Femur (tissue), 1 donor: ENCODE measurements at regions not wholly inside any gene's neighbourhood (a gene's known extent, or its start where the extent isn't known, plus 50 kb on each side); places are given as distances from the start of the nearest gene placed in this dataset.
"Not testable (repeated sequence)": the region's sequence is repeated elsewhere in the genome, so short reads cannot be mapped to it uniquely, and the experiment has no call there.

Source experiments
- DNase-seq: peaks from one replicate; pipeline ENCODE4 v3.0.0-alpha.2; 2017

DNA sequence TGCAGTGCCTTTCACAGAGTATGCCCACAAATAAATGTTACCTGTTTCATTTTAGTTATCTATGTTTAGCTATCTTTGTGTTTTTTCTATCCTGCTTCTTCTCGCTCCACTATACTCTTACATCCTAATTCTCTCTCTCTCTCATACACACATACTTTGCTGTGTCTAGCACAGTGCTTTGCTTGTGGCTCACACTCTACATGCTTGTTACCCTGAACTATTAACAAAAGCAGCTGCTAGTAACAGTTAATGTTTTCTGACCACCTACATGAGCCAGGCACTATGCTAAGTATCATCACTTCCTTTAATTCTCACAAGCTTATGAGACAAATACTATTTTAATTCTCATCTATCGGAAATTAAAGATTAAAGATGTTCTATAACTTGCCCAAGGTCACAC, 390.5 kb upstream of the HNRNPA3 start:
- no peak for DNase-seq

DNA sequence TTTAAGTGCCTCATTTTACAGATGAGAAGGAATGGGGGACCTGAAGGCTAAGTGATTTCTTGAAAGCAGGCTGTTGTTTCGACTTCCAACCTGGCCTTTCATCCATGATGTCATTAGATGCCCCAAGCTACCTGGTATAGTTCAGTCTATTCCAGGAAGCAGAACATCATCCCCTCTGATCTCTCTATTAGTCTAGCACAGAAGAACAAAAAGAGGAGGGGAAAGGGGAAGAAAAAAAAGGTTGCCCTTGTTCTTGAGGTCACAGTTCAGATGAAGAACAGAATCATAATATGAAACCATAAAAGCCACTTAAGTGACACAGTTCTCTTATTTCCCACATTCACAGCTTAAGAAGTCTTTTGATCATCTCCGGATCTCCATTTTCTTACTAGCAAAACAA, 386.2 kb upstream of the HNRNPA3 start:
- no peak for DNase-seq

DNA sequence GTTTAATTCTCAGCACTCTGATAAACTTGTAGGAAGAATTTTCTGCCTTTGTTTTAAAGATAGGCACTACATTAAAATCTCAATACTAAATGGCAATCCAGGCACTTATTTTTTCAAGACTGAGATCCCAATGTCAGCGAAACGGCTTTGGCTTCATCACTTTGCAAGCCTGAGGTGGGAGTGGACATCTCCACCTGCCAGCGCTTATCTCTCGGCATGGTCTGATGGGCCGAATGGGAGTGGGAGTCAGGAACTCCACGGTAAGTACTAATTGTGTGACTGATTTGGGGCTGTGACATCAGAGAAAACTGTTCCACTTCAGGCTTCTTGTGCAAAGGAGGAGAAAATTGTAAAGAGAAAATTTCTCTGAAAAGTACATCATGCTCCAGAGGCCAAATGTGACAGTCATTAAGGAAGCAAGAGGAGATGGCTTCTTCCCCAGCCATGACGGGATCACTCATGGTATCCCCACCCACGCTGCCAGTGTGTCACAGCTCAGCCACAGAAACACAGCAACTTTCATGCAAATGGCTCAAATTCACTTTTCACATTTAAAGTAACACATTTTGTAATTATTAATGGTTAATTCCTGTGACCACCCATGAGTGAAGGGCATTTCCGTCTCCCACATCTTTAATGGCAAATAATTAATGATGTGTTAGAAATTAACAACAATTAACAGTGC, 385.5 kb upstream of the HNRNPA3 start:
- no peak for DNase-seq

DNA sequence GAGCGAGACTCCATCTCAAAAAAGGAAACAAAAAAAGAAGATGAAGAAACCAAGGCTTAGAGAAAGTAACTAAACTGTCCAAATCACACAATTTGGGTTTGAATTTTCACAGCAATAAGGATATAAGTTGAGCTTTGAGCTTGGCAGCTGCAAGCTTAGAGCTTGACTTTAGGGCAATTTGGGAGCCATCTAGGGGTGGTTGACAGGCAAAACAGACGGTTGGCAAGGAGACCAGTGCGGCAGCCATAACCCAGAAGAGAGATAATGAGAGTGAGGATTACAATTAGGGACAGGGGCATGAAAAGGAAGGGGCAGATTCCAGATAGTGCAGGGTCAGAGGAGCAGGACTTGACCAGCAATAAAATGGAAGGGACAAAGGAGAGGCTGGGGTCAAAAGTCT, 382.2 kb upstream of the HNRNPA3 start:
- DNase-seq: no peak

DNA sequence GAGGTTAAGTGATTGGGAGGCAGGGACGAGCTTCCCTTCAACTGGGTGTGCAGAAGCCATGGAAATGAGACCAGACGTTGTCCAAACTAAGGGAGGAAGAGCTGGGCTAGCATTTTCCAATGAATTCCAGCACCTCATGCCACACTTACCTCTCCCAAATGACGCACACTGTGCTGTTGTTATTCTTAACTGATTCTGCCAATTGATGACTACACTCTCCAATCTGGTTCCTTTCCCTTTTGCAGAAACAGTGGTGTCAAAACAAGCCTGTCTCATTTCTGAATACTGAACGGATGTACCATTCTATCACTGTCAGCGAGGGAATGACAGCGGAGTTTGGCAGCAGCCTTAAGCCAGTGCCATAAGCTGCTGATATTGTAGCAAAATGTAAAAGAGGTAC, 380.5 kb upstream of the HNRNPA3 start:
- DNase-seq: no peak

DNA sequence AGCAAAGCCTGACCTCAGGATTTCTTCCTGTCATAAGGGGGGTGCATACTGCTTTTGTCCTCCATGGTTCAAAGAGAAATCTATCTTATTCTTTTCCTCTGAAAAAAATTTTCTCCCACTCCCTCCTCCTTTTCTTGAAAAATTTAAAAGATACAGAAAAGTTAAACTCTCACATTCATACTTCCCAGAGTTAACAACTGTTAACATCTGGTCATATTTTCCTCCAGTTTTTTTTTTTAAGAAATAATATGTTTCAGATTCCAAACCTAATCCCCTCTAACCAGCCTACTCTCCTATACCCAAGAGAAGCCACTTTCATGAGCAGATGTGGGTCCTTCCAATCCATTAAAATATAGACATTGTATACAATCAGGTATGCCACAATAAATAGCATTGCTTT, 378.9 kb upstream of the HNRNPA3 start:
- no peak for DNase-seq

DNA sequence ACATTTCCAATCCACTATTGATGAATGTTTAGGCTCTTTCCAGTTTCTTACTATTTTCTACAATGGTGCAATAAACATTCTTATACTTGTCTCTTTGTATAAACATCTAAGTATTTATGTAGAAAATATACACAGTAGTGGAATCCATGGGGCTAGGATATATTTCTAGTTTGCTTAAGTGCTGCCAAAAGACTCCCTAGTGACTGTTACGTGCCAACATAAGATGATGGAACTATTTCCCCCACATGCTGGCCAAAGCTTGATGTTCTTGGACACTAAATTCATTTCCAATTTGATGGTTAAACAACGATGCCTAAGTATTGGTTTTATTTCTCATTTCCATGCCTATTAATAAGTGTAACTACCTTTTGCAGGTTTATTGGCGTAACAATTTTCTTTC, 378.4 kb upstream of the HNRNPA3 start:
- DNase-seq: no peak

DNA sequence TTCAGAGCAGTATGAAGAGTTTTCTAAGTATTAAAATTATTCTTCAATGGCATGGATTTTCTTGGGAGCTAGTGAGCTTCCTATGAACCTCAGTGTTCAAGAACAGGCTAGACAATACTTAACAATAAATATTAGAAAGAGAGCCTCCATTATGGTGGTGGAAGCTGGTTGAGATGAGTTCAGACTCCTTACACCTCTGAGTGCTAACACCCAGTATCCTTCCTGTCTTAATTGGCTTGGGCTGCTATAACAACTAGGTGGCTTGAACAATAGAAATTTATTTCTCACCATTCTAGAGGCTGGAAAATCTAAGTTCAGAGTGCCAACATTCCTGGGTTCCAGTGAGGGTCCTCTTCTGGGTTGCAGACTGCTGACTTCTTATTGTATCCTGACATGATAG, 369.4 kb upstream of the HNRNPA3 start:
- DNase-seq: no peak

DNA sequence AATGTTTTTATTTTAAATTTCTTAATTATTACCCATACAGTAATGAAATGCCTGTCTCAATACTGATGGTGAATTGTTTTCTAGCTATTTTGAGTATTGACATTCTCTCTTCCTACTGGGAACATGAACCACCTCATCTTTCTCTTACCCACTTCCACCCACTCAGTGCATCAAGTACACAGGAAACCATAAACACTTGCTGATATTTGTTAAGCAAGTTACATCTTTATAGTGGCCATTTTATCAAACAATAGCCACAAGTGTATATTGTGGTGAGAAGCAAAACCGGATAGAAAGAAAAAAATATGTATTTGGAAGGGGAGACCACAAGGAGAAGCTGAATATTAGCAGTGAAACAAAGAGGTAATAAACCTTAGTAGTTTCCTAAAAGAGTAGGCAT, 368.1 kb upstream of the HNRNPA3 start:
- DNase-seq: no peak

DNA sequence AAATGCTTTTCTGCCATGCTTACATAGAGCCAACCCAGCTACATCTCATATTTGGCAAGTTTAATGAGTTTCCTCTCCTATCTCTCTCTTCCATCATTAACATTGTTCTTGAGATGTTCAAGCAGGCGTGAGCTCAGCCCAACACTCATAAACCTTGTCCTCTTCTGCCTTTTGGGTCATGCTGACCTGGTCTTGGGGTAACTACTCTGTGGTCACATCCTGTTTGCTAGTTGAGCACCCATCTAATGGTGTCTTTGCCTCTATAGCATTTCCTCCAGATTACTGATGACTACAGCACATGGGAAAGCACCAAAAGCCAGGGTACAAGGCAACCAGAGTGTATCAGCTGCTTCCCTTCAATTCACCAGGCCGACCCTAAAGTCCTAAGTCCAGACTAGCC, 366.9 kb upstream of the HNRNPA3 start:
- no peak for DNase-seq

DNA sequence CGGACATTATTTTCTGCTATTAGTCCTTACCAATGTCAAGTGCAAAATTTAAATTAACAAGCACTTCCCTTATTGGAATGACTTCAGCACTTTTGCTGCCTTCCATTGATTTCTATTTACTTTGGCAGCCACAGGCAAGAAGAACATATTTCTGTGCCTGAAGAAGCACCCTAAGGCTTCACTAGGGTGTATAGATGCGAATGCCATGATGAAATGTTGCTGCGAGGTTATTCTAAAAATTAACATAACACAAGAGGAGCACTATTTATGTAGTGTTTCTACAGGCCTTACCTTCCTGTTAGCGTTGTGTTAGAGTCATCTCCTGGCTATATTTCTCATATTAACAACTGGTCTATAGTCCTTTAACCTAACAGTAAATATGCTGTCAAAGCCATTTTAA, 365.0 kb upstream of the HNRNPA3 start:
- DNase-seq: no peak

DNA sequence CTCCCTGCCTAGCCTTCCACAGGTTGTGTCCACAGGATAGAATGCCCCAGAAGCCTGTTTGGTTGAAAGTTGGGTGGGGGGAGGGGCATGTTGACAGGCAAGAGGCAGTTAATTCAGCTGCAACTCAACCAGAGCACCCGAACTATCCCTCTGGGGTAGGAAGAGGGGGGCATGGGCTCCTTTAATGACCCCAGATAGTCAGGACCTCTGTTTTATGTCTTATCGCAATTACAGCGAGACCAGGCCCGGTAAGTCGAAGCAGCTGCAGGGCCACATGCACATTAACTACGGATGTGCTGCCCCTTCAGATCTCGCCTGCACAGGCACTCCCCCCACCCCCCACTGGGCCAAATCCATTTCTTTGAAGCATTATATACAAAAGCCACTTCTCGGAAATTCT, 363.8 kb upstream of the HNRNPA3 start:
- no peak for DNase-seq

DNA sequence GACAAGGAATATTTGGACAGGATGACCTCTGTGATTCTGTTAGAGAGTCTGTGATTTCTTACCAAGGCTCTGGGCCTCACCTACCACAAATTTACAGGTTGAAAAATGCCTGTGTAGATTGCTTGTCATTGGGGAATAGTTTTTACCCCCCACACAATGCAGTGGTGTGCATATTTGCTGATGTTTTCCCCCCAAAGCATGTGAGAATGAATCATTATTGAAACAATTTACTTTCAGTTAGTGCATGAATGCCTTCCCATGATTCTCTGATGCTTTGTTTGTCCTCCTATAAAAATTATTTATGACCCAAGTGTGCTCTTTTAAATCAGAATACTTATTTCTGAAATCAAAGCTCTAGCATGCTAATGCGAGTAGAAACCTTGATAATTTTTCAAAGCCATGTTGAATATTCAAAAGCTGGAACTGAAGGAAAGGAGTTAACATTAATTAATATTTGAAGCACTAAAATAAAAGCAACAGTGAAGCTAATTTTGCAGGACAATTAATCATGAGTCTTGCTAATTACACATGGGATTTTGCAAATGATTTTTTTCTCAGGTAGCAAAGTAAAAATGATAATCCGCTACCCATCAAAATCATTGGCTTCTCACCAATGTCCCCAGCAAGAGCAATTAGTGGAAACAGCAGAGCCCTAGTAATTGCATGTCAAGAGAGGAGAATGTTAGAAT, 361.2 kb upstream of the HNRNPA3 start:
- DNase-seq: no peak

DNA sequence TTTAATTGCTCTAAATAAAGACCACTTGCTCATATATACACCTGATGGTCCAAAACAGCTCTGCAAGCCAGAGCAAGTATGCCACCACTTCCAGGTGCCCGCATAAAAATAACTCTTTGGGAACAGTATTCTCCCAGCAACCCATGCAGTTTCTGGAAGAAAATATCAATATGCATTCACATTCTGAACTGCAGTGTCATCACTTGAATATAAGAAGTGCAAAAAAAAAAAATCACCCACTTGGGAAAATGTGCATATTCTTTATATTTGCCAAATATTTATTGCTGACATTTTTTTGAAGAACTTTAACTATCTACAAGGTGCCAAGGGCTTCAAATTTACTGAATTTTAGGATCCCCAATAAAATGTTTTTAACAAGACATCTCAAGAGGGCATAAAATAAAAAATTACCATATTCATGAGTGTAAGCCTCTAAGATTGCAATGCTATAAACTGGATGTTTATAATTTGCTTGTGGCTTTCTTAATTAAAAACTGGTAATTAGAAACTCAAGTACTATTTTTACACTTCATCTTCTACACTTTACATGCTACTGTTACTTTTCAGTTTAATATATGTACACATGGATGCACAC, 360.6 kb upstream of the HNRNPA3 start:
- DNase-seq: no peak

DNA sequence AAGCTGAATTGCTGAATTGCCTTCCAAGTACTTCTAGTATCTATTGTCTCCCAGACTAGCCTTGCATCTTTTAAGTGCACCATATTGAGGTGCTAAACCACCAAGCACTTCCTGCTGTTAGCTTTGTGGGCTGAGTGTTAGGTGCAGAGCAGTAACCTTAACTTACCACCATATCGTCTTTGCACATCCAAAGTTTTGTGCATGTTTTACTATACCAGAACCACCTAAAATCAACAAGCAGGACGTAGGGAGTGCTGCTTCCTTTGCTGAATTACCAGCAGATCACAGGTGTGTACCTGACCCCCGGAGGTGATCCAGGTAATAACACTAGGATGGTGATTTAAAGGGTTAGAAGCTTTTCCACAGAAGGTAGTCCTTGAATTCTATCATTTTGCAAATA, 359.9 kb upstream of the HNRNPA3 start:
- no peak for DNase-seq

DNA sequence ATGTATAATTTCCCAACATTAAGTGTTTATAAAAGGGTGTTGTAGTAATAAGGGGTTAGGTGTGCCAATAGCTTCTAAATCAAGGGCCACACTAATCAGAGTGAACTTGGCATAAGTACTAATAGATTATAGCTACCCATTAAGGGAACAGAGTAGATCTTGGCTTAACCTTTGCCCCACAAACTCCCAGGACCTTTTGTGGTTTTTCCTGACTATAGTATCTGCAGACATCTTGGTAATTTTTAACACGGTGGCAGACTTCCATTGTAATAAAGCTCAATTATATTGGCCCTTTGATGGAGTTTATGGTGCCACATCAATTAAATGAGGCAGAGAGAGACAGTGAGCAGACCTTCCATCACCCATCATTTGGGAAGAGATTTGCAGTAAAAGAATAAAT, 358.5 kb upstream of the HNRNPA3 start:
- no peak for DNase-seq

DNA sequence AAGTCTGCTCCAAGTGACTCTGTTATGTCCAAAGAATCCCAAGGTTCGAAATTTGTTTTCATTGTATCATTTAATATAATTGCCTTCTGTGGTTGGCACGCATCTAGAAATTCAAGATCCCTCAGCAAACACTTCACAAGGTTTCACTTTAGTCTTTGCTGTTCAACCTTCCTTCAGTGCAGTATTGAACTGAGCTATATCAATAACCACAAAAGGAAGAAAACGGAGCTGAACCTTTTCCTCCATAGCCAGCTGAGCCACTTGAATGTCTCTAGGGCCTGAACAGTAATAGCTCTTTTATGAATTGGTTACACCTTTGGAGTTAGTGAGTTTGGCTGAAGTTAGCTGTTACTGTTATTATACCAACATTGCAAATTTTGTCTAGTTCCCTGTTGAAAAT, 357.7 kb upstream of the HNRNPA3 start:
- no peak for DNase-seq

DNA sequence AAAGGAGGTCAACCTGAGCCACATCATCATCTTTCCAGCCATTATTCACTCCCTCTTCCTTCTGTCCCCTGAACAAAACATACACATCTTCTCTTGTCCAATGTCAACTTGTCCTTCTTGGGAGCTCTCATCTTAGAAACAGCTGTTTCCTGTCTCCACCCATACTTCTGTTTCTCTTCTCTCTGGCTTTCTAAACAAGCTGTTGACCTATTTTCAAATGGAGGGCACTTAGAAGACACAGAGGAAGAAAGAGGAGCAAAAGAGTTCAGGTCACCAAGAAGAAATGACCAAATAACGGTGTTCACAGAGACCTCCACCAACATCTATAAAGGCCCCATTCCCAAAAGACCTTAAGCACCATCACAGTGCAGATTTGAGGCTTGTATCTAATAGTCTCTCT, 355.9 kb upstream of the HNRNPA3 start:
- DNase-seq: no peak

DNA sequence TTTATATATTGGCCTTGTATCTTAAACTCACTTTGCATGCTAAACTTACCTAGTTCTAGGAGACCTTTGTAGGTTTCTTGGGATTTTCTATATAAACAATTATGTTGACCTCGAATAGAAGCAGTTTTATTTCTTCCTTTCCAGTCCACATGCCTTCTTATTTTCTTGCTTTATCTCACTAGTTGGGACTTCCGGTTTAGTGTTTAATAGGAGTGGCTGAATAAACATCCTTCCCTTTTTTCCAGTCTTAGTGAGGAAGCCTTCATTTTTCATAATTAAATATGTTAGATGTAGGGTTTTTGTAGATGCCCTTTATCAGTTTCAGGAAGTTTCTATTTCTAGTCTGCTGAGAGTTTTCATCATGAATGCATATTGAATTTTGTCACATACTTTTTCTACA, 347.3 kb upstream of the HNRNPA3 start:
- DNase-seq: no peak

DNA sequence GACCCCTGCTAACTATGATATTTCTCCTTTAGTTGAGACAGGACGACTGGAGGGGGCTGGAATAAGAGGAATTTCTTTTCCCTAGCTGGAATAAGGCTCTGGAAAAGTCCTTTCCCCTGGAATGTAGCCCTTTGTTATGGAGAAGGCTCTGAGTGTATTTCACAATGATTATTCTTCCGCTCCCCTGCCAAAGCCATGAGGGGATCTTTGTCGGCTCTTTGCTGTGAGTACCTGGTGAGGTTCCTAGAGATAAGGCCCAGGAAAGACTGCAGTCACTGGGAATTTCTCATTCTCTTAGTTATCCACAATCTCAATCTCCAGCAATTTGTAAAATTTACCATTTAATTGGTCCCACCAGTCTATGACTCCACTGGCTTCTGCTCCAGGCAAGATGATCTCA, 340.2 kb upstream of the HNRNPA3 start:
- no peak for DNase-seq

DNA sequence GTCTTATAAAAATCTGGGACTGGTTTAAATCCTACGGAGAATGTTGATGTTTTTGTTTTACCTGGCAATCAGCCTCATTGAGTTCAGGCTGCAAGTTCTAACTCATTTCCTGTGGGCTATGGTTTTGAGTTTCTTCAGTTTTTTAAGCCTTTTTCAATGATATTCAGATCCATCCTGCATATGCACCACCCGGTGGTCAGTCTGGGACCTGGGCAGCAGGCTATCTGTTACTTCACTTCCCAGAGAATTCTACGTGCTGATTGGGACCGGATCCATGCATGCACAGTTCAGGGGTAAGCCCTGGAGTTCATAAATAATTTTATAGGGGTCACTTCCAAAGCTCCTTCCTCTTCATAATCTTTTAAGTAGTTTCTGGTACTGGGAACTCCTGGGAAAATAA, 339.2 kb upstream of the HNRNPA3 start:
- no peak for DNase-seq

DNA sequence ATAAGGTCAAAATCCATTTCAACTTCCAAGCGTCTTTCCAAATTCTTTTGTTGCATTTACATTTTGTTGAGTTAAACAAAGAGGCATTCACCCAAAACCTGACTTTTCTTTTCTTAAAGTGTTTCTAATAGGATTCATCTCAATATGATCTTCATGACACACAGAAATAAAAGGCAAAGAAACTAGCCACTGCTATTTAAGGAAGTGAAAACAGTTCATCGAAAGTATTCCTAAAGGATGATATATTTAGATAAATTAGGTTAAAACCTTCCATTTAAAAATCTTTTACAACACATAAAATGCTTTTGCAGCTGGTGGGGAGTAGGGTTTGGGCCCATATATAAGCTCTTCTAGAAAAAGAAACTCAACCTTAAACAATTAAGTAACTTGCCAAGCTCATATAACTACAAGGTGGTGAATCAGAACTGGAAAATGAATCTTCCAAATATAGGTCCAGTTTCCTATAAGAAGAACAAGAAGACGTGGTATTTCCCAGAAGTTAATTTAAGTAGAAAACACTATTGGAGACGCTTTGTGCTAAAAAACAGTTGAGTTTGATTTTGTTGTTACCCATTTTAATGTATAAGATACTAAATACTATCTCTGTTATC, 336.0 kb upstream of the HNRNPA3 start:
- no peak for DNase-seq

DNA sequence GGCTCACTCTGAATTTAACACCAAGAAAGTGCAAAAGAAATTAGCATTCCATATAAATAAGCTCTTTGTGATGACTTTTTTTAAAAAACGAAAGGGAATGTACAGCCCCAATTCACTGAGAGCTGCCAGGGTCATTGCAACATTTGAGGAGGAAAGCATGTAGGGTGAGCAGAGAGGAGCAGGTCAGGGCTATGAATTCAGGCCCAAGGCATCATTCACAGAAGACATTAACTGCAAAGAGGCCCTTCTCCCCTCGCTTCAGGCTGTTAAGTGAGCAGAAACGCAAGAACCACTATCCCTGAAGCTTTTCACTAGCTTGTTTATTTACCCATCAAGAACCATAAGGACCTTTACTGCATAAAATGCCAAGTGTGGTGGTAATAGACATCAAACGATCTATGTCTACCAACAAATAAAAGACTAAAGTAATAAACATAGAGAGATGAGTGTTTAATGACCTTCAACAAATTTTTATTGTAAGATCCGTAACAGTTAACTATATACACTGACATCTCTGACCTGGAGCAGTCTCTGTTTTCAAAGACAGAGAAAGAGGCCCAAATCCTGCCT, 333.1 kb upstream of the HNRNPA3 start:
- DNase-seq: no peak

DNA sequence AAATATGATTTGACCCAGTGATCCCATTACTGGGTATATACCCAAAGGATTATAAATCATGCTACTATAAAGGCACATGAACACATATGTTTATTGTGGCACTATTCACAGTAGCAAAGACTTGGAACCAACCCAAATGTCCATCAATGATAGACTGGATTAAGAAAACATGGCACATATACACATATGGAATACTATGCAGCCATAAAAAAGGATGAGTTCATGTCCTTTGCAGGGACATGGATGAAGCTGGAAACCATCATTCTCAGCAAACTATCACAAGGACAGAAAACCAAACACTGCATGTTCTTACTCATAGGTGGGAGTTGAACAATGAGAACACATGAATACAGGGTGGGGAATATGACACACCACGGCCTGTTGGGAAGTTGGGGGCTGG, 330.5 kb upstream of the HNRNPA3 start:
- not testable (repeated sequence) for DNase-seq
